ENCODE measurements at regions not wholly inside any gene's neighbourhood (a gene's known extent, or its start where the extent isn't known, plus 50 kb on each side); places are given as distances from the start of the nearest gene placed in this dataset.

DNA sequence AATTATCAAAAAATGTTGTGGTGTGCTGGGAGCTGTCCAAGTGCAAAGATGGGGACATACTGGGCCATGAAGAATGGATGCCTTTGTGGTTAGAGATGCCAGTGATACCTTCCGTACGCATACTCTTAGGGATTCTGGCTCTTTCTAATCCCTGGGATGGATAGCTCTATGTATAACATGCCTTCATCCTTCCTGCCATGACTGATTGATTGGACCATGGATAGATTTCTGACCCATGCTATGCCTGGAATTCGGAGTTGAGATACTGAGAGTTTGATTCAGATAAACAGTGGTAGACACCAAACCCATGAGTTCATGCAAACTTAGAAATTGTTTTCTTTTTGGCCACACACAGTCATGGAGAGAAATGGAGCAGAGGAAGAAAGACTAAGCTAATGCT is 147.2 kb upstream of the WDFY3 start:
- 76% methylated on average over 3 of the region's 3 CpGs for WGBS
- Histone ChIP-seq H3K27ac (replicated peaks in 1 of 4) (no peak overlapping the region), H3K27me3 (no peaks in the 10 kb centered on the region), H3K4me3 (no peak overlapping the region), H3K36me3 (no peaks in the 10 kb centered on the region), H3K9me3 (peaks cover 0 to 3% (median 0%) of the 10 kb centered on the region in 4 donors), H3K4me1 (no peaks in the 10 kb centered on the region)
- DNase-seq (ENCODE audit: extremely low spot score) = no peak
- intact Hi-C loops (cut with DNase I) = no loop called here
- no peak for TF ChIP-seq POLR2AphosphoS5 (IDR thresholded peaks at IDR 0.05)
- TF ChIP-seq, protein P1, sequence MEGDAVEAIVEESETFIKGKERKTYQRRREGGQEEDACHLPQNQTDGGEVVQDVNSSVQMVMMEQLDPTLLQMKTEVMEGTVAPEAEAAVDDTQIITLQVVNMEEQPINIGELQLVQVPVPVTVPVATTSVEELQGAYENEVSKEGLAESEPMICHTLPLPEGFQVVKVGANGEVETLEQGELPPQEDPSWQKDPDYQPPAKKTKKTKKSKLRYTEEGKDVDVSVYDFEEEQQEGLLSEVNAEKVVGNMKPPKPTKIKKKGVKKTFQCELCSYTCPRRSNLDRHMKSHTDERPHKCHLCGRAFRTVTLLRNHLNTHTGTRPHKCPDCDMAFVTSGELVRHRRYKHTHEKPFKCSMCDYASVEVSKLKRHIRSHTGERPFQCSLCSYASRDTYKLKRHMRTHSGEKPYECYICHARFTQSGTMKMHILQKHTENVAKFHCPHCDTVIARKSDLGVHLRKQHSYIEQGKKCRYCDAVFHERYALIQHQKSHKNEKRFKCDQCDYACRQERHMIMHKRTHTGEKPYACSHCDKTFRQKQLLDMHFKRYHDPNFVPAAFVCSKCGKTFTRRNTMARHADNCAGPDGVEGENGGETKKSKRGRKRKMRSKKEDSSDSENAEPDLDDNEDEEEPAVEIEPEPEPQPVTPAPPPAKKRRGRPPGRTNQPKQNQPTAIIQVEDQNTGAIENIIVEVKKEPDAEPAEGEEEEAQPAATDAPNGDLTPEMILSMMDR (IDR thresholded peaks at IDR 0.05) = no peak
- TF ChIP-seq EP300 (IDR thresholded peaks at IDR 0.05) = no peak
- TF ChIP-seq POLR2A (IDR thresholded peaks at IDR 0.05; ENCODE audit: low read depth) = no peak

DNA sequence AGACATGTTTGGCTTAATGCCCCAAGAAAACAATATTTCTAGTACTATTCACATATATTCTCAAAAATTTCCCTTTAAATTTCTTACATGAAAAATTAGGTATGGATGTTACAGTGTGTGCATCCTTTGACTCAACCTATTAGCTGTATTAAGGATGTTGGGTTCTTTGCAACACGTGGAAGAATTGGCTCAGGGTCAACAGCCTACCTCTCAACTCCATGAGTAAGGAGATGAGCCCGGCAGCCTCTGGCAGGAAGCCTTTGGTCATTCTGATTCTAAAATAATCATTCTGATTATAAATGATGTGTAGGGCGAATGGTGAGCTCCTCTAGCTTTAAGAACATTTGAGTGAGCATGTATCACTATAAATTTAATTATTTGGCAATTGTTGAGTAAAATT is 148.0 kb upstream of the WDFY3 start:
- WGBS = 25% methylated on average over 3 of the region's 3 CpGs
- intact Hi-C loops (cut with DNase I) = no loop called here
- Histone ChIP-seq H3K27ac (replicated peaks in 1 of 4) (no peak overlapping the region), H3K4me3 (no peak overlapping the region), H3K9me3 (peaks cover 0 to 3% (median 0%) of the 10 kb centered on the region in 4 donors), H3K27me3 (no peaks in the 10 kb centered on the region), H3K36me3 (no peaks in the 10 kb centered on the region), H3K4me1 (no peaks in the 10 kb centered on the region)
- TF ChIP-seq POLR2A (IDR thresholded peaks at IDR 0.05; ENCODE audit: low read depth) = no peak
- no peak for TF ChIP-seq POLR2AphosphoS5 (IDR thresholded peaks at IDR 0.05)
- no peak for TF ChIP-seq EP300 (IDR thresholded peaks at IDR 0.05)
- TF ChIP-seq, protein P1 (IDR thresholded peaks at IDR 0.05) = no peak
- DNase-seq (ENCODE audit: extremely low spot score) = no peak

DNA sequence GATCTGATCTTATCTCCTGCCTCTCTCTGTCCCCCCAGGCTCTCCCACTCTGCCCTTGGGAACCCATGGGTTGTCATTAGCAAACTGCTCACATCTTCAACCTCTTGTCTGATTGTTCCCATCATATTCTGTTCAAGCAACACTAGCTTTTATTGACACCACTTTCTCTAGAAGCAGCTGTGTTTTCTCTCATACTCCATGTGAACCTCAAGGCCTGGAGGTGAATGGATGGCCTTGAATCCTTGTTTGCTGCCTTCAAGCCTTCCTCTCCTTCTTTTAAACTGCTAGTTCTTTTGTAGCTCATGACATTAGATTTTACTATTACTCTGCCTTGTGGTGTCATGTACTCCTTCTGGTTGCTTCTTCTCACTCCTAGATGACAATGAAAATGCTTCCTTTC is 149.5 kb upstream of the WDFY3 start:
- Histone ChIP-seq H3K9me3 (peaks cover 0 to 1% (median 0%) of the 10 kb centered on the region in 4 donors), H3K4me3 (no peak overlapping the region), H3K27ac (replicated peaks in 1 of 4) (no peak overlapping the region), H3K36me3 (no peaks in the 10 kb centered on the region), H3K4me1 (no peaks in the 10 kb centered on the region), H3K27me3 (no peaks in the 10 kb centered on the region)
- intact Hi-C loops (cut with DNase I) = no loop called here
- TF ChIP-seq POLR2A (IDR thresholded peaks at IDR 0.05; ENCODE audit: low read depth) (no peak), POLR2AphosphoS5 (IDR thresholded peaks at IDR 0.05) (no peak)
- TF ChIP-seq, protein P1 (IDR thresholded peaks at IDR 0.05) = no peak
- no peak for DNase-seq (ENCODE audit: extremely low spot score)

DNA sequence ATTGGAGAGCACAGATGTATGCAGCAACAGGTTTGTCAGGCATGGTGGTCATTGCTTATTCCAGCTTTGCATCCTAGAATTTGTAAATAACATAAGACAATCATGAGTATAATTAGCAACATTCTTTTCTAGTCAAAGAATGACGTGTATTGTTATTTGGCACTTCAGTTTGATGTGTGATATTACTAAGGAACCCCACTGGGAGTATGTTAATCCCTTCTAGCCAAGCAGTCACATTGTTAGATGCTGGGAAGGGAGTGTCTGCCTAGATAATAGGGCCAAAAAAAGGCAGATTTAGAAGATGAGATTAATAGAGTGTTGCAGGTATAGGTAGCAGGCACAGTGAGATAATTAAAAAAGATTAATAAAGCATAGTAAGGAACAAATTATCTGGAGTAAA is 159.2 kb upstream of the WDFY3 start:
- Histone ChIP-seq H3K4me1 (peaks cover 0 to 4% (median 2%) of the 10 kb centered on the region in 4 donors), H3K27ac (replicated peaks in 1 of 4) (no peak overlapping the region), H3K4me3 (no peak overlapping the region), H3K9me3 (no peaks in the 10 kb centered on the region), H3K36me3 (no peaks in the 10 kb centered on the region), H3K27me3 (no peaks in the 10 kb centered on the region)
- no peak for DNase-seq (ENCODE audit: extremely low spot score)
- TF ChIP-seq POLR2AphosphoS5 (IDR thresholded peaks at IDR 0.05) (no peak), EP300 (IDR thresholded peaks at IDR 0.05) (no peak), POLR2A (IDR thresholded peaks at IDR 0.05; ENCODE audit: low read depth) (no peak)
- TF ChIP-seq, protein P1 (IDR thresholded peaks at IDR 0.05) = no peak
- WGBS = 20% methylated on average over 1 of the region's 1 CpG
- intact Hi-C loops (cut with DNase I) = no loop called here

DNA sequence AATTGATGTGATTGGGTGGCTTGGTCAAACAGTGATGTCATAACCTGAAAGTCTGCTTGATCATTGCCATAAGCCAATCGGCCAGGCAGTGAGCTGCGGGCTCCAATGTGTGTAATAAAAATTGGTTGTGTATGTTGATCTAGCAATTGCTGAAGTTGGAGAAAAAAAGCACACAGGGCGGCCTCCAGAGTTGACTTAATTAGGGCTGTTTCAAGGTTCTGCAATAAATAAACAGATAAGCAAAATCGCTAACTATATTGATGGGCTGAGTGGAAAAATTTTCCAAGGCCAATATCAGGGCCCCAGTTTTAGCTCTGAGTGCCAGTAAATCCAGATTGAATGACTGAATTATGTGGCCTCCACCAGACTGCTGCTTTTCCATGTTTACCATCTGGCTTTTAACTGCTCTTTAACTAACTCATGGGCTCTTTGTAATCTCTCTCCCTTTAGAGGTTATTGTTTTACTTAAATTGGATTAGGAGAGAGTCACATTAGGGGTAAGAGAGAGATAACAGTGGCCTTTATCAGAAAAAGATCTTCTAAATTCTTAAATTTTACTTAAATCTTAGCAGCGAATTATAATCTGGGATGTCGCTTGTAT is 160.6 kb upstream of the WDFY3 start:
- Histone ChIP-seq H3K27me3 (no peaks in the 10 kb centered on the region), H3K4me3 (no peak overlapping the region), H3K27ac (replicated peaks in 1 of 4) (no peak overlapping the region), H3K9me3 (no peaks in the 10 kb centered on the region), H3K36me3 (no peaks in the 10 kb centered on the region), H3K4me1 (peaks cover 0 to 4% (median 2%) of the 10 kb centered on the region in 4 donors)
- WGBS = 94% methylated on average over 6 of the region's 6 CpGs
- intact Hi-C loops (cut with DNase I) = no loop called here
- DNase-seq (ENCODE audit: extremely low spot score) = no peak
- TF ChIP-seq POLR2AphosphoS5 (IDR thresholded peaks at IDR 0.05) (no peak), POLR2A (IDR thresholded peaks at IDR 0.05; ENCODE audit: low read depth) (no peak), EP300 (IDR thresholded peaks at IDR 0.05) (no peak)
- TF ChIP-seq, protein P1 (IDR thresholded peaks at IDR 0.05) = no peak

Data from esophagus muscularis mucosa (tissue), 4 donors.